ENCODE measurements at regions not wholly inside any gene's neighbourhood (a gene's known extent, or its start where the extent isn't known, plus 50 kb on each side); places are given as distances from the start of the nearest gene placed in this dataset.

- no peak for TF ChIP-seq CTCF (conservative IDR thresholded peaks at IDR 0.05; ENCODE audit: low read depth, low read length)
- no peak for TF ChIP-seq EZH2 (IDR thresholded peaks at IDR 0.05; ENCODE audit: borderline replicate concordance, low read depth, low read length, poor library complexity, severe bottlenecking)
Observed at GRCh38 chr4:18435781-18436180, 414.2 kb upstream of the LCORL start.
